Fibroblast of gingiva (primary cell): ENCODE measurements at regions not wholly inside any gene's neighbourhood (a gene's known extent, or its start where the extent isn't known, plus 50 kb on each side); places are given as distances from the start of the nearest gene placed in this dataset.
A peak's percentile ranks its signal among the peaks of the same experiment; 100 is the strongest.
"Not testable (repeated sequence)": the region's sequence is repeated elsewhere in the genome, so short reads cannot be mapped to it uniquely, and the experiment has no call there.

Source experiments
- DNase-seq: peaks from one replicate; pipeline ENCODE4 v3.0.0-alpha.2; 2011; ENCODE audit warnings: low read depth

- not testable (repeated sequence) for DNase-seq
These were observed 303.8 kb upstream of the SEMA3C start for GRCh38 chr7:81222692-81223091.

GRCh38 chr7:81221527-81222217, 302.8 kb upstream of the SEMA3C start:
- no peak for DNase-seq

GRCh38 chr7:81218480-81219106, 299.7 kb upstream of the SEMA3C start:
- DNase-seq: no peak

- no peak for DNase-seq
These were observed 294.5 kb upstream of the SEMA3C start for GRCh38 chr7:81213394-81213793.

- no peak for DNase-seq
These were observed 293.1 kb upstream of the SEMA3C start for GRCh38 chr7:81211934-81212320.

- peak; percentile 21 for DNase-seq
These were observed 292.5 kb upstream of the SEMA3C start for GRCh38 chr7:81211204-81211933.

- DNase-seq: peak; percentile 40
These were observed 291.6 kb upstream of the SEMA3C start for GRCh38 chr7:81210137-81211064.

GRCh38 chr7:81209059-81209458, 290.2 kb upstream of the SEMA3C start:
- DNase-seq: no peak

GRCh38 chr7:81207801-81208200, 288.9 kb upstream of the SEMA3C start:
- DNase-seq: no peak

- no peak for DNase-seq
These were observed 288.0 kb upstream of the SEMA3C start for GRCh38 chr7:81206667-81207360.

- no peak for DNase-seq
These were observed 287.4 kb upstream of the SEMA3C start for GRCh38 chr7:81206217-81206616.

GRCh38 chr7:81201188-81201587, 282.3 kb upstream of the SEMA3C start:
- no peak for DNase-seq

- no peak for DNase-seq
These were observed 279.9 kb upstream of the SEMA3C start for GRCh38 chr7:81198766-81199165.

- no peak for DNase-seq
These were observed 278.4 kb upstream of the SEMA3C start for GRCh38 chr7:81197266-81197665.

GRCh38 chr7:81195033-81195432, 276.2 kb upstream of the SEMA3C start:
- DNase-seq: no peak

- peak; percentile 13 for DNase-seq
These were observed 272.3 kb upstream of the SEMA3C start for GRCh38 chr7:81190997-81191768.

- peak; percentile 12 for DNase-seq
These were observed 268.9 kb upstream of the SEMA3C start for GRCh38 chr7:81187753-81188152.

GRCh38 chr7:81186691-81187090, 267.8 kb upstream of the SEMA3C start:
- no peak for DNase-seq

- no peak for DNase-seq
These were observed 266.2 kb upstream of the SEMA3C start for GRCh38 chr7:81185072-81185471.

GRCh38 chr7:81183326-81183725, 264.5 kb upstream of the SEMA3C start:
- DNase-seq: no peak

GRCh38 chr7:81182056-81182455, 263.2 kb upstream of the SEMA3C start:
- not testable (repeated sequence) for DNase-seq
